ENCODE measurements at regions not wholly inside any gene's neighbourhood (a gene's known extent, or its start where the extent isn't known, plus 50 kb on each side); places are given as distances from the start of the nearest gene placed in this dataset.

DNA sequence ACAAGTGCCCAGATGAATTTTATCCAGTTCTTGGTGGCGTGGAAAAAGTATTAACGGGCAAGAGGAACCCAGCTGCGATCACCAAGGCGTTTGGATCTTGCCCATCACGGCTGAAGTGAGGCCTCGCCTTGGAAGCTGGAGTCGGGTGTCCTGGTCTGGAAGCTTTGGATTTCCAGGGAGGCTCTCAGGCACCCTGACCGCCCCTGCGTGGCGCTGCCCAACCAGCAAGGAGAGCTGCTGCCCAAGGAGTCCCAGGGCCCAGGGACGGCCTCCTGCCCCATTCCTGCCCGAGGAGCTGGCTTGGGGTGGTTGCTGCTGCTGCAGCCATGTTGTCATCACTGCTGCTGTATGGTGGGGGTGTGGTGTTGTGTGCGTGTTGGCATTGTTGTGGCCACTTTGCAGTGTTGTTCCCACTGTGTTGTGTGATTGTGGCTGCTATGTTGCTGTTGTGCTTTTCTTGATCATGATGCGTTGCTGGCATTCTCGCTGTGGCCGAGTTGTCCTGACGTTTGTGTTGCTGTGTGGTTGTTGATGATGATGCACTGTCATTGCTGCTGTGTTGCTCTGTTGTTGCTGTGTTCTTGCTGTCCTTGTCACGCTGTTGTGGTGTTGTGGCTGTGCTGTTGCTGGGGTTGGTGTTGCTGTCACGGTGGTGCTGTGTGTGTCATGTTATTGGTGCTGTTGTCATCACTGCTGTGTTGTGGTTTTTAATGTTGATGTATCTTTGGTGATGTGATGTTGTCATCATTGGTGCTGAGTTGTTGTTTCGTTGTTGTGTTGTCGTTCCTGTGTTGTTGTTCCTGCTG, 318.8 kb downstream of the C16orf95 start:
- DNase-seq (ENCODE audit: low read depth): no peak

DNA sequence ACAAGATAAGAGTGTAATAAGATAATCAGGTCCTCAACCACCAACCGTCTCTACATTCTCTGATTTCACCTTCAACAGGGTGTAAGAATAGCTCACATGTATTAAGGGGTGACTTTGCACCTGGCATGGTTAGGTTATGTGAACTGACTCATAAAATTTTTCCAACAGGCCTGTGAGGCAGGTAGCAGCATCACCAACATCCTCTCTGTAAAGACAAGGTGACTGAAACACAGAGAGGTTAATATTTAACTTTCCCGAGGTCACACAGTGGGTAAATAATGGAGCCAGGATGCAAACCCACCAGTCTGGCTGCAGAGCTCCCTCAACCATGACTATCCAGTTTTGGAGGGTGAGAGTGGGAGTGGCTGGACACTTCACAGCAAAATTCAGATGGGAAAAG, 317.2 kb downstream of the C16orf95 start:
- DNase-seq (ENCODE audit: low read depth): no peak

DNA sequence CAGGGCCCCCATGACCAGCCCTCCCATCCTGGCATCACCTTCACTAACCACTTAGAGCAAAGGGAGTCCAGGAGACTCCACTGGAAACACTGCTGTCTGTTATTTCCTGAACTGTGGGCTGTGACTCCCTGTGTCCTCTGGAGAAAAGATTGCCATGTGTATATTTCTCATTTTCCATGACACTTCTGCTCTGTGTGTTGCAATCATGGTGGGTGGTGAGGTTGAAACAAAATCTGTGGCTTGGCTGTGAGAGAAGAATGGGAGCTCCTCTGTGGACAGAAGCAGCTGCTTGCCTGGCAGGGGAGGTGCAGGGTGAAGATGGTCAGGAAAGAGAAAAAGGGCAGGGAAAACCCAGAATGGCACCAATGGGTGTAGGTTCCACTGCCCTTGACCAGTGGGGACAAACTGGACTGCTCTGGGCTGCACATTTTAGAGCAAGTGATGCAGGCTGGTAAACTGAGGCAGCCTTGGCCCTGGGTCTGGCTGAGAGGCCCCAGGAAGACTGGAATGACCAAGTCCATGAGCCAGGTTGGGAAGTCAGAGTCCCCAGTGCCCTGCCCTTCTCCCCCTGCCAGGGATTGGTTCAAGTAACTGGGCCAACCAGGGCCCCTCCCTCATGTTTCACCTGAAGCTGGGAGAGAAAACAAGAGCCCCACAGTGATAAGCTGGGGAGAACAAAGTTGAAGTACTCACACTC, 314.3 kb downstream of the C16orf95 start:
- DNase-seq (ENCODE audit: low read depth): no peak

DNA sequence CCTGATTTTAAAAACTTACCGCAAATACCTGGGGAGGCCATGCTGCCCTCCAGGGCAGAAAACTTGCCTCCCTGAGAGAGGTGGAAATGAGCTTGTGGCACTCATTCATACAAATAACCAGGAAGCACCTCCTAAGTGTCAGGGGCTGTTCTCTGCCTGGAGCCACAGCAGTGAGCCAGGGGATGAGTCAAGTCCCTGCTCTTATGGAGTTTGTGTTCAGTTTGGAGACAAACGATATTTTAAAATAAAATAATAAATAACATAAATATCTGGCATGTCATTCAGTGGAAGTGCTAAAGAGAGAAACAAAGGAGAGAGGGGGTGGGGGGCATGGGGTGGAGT, 313.8 kb downstream of the C16orf95 start:
- no peak for DNase-seq (ENCODE audit: low read depth)

DNA sequence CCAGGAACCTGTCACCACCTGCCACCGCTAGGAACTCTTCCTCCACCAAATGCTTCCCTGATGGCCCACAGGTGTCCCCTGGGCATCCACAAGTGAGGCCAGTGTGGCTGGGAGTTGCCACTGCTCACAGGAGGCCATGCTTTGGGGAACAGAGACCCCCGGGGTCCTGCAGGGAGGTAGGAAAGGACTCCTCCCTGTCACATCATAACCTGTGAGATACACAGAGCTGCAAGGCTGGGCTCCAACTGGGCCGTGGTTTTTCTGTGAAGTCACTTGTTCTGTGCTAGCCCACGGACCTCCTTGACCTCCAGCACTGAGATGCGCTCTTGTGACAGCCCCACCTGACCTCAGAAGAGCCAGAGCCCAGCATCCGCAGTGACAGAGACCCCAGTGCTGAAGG, 311.2 kb downstream of the C16orf95 start:
- no peak for DNase-seq (ENCODE audit: low read depth)

DNA sequence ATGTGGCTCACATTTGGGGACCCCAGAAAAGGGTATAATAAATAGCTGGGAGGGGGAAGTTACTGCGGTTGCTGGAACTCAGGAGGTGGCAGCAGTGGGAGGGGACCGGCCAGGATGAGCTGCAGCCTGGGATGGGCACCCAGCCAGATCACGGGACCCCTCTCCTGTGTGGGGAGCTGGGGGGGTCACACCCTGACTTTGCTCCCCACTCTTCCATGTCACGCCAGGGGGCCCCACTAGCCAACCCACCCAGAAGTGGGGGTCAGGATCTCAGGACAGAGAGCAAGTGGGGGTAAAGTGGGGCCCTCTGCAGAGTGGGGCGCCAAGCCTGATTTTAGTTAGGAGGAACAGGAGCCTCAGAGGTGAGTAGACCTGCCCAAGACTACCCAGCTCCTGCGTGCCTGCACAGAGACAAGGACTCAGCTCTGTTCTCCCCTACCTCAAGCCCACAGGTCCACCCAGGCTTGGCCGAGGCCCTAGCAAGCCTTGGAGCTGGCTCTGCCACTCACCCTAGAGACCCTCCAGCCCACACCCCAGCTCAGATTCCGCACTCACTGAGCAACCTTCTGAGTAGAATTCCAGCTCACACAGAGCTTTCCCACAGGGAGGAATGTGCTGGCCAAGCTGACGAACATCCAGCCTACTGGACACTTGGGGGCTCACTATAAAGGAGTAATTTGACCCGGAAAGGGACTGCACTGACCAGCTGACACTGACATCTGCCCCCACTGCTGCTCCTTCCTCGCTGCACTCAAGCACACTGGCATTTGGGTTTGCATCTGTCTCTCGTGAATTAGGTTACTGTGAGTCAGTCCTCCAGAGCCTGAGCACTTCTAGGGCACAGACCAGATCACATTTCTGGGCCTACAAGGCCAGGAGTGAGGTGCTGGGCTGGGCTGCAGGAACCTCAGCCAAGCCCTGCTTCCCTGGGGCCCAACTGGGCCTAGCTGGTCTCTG, 310.1 kb downstream of the C16orf95 start:
- no peak for DNase-seq (ENCODE audit: low read depth)

DNA sequence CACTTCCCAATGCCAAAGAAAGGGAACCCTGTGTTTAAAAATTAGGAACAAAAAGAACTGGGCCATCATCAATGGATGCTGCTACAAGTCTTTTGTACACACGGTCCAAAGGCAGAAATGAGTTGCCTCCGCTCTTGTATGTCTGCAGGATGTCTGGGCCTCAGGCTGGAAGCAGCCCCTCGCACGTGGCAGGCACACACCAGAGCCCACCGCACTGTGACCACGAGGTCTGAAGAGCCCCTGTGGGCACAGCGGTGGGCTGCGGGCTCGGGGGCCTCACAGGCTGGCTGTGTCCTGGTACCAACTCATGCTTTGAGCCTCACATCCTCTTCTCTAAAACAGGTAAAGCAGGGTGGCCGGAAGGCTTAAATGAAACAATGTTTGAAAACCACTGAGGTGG, 309.3 kb downstream of the C16orf95 start:
- no peak for DNase-seq (ENCODE audit: low read depth)

DNA sequence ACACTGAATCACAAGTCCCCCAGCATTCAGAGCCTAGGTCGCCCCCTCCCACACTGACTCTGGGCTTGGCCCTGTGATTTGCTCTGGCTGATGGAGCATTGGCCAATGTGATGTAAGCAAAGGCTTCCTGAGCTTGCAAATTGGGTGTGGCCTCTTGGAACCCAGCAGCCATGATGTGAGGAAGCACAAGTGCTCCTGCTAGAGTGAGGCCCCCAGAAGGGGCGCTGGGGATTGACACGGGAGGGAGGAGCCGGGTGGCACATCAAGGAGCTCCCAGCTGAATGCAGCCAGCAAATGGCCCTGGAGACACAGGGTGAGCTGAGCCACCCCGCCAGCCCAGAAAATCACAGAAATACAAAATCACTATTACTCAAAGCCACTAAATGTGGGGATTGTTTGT, 308.5 kb downstream of the C16orf95 start:
- no peak for DNase-seq (ENCODE audit: low read depth)

DNA sequence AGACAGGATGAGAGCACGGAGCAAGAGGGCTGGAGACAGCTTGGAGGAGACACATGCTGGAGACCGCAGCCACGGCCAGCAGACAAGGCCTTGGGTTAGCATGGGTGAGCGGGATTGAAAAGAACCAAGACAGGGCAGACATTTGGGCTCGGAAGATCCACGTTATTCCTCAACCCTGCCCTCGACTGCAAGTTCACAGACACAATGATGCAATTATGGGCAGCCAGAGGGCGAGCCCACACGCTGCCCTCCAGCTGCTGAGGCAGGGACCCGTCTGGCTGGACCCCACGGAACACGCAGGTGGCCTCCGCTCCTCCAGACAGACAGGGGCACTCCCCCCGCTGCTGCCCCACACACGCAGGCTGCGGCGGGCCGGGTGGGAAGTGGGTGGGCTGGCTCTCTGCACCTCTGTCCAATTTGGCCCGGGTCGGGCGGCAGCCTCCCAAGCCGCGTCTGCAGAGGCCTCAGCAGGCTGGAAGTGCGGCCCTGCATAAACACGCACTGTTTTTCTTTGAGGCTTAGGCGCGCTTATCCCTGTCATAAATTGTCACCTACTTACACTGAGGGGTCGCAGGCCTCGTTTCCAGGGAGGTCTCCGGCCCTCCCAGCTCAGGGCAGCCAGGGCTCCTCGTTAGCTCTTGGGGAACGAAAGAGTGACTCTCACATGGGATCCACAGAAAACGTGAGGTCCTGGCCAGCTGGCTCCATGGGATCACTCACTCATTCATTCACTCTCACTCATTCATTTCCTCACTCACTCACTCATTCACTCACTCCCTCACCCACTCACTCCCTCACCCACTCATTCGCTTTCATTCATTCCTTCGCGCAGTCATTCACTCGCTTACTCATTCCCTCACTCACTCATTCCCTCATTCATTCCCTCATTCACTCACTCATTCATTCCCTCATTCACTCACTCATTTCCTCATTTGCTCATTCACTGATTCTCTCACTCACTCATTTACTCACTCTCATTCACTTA, 303.9 kb downstream of the C16orf95 start:
- no peak for DNase-seq (ENCODE audit: low read depth)

DNA sequence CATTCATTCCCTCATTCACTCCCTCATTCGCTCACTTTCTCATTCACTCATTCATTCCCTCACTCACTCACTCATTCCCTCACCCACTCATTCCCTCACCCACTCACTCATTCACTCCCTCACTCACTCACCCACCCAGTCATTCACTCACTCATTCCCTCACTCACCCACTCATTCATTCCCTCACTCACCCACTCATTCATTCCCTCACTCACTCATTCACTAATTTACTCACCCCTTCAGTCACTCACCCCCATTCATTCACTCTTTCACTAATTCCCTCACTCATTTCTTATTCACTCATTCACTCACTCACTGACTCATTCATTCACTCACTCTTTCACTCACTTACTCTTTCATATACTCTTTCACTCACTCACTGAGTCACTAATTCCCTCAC, 303.1 kb downstream of the C16orf95 start:
- no peak for DNase-seq (ENCODE audit: low read depth)

DNA sequence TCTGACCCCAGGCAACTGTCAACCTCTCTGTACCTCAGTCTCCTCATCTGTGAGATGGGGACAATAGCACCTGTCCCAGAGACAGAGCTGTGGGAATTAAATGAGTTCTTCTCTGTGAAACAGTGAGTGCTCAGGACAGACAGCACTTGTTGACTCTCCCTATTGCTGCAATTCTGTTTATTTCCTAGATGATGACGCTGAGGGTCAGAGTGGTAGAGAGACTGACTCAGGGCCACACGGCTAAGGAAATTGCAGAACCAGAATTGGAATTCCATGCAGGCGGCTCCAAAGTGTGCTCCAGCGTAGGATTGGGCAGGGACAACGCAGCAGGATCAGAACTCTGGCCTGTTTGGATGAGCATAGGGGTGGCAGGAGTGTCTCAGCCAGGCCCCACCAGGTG, 302.2 kb downstream of the C16orf95 start:
- DNase-seq (ENCODE audit: low read depth): no peak

DNA sequence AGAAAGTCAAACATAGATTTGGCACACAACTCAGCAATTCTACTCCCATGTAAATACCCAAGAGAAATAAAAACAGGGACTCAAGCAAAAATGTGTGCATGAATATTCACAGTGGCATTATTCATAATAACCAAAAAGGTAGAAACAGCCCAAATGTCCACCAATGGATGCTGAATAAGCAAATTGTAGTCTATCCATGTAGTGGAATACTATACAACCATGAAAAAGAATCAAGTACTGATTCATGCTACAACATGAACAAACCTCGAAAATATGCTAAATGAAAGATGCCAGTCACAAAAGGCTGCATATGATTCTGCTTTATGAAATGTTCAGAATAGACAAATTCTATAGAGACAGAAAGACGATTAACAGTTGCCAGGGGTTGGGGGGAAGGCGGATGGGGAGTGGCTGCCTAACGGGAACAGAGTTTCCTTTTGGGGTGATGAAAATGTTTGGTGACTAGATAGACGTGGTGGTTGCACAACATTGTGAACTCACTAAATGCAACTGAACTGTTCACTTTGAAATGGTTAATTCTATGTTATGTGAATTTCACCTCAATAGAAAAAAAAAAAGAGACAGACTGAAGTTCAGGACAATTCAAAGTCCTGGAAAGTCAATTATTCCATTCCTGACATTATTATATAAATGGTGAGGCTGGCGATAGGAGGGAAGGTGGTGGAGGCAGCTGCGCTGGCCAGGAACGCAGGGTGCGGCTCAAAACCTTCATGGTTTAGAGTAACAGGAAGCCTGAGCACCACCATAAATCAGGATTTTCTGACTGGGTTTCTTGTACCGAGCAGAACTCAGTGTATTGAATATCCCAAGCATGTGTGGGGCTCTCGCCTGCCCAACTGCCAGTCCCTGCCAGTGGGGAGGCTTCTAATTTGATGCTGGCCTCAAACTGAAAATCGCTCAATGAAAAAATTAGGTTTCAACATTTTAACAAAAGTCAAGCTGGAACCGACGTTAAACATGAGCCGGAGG, 300.9 kb downstream of the C16orf95 start:
- DNase-seq (ENCODE audit: low read depth): no peak

DNA sequence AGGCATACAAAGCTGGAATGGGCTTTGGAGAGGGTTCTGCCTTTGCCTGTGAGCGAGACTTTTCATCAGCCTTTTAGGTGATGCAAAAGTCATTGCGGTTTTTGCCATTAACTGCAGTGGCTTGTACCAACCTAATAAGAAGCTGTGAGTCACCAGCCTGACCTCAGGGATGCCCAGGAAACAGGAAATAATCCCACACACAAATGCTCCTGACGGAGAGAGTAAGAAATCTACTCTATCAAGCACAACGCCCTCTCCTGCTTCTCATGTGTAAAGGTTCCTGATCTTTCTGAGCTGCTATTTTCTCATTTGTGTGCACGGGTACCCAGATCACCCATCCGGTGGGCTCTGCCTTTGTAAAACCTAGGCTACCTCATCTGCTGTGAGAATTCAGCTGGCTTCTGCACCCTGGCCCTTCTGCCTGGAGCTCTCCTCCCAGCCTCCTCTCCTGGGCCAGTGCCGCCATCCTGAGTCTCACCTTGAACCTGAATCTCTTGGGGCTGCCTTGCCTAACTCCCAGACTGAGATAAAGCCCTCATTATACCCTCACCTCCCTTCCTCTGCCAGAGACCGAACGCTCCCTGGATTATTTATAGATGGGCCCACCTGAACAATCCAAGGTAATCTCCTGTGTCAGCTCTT, 299.7 kb downstream of the C16orf95 start:
- DNase-seq (ENCODE audit: low read depth): no peak

DNA sequence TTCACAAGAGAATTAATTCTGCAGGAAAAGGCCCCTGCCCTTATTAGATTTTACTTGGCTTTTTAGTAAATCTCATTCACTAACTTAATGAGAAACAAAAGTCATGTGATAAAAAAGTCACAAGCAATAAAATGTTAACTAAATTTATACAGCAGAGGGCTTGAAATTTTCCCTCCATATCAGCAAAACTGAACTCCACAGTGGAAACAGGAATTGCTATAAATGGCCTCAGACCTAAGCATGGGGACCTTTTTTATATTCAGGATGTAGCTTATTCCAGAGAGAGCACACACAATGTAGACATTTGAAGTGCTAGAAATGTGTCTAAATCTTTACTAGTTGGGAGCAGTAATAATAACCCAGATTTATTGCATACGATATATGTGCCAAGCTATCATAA, 291.5 kb downstream of the C16orf95 start:
- DNase-seq (ENCODE audit: low read depth): no peak

DNA sequence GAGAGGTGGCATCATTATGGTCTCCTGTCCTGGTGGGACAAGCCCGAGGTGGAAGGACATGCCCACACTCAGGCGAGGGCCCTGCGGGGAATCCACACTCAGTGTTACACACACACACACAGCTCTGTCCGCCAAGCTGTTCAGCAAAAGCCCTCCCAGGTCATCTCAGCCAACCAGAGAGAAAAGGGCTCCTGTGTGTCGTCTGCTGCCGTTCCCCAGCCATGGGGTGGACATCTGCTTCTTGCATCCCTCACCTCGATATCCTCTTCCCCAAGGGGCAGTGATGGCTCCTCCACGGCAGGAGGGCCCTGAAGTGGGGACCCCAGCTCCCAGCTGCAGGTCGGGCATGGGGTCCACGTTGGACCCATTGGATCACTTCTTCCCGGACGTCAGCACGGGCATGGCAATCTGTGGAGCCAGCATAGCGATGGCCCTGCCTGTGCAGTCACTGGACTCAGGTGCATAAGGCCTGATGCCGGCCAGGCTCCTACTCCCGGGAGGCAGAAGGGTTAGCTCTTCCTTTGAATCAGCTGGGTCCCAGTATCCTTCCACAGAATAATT, 290.1 kb downstream of the C16orf95 start:
- no peak for DNase-seq (ENCODE audit: low read depth)

DNA sequence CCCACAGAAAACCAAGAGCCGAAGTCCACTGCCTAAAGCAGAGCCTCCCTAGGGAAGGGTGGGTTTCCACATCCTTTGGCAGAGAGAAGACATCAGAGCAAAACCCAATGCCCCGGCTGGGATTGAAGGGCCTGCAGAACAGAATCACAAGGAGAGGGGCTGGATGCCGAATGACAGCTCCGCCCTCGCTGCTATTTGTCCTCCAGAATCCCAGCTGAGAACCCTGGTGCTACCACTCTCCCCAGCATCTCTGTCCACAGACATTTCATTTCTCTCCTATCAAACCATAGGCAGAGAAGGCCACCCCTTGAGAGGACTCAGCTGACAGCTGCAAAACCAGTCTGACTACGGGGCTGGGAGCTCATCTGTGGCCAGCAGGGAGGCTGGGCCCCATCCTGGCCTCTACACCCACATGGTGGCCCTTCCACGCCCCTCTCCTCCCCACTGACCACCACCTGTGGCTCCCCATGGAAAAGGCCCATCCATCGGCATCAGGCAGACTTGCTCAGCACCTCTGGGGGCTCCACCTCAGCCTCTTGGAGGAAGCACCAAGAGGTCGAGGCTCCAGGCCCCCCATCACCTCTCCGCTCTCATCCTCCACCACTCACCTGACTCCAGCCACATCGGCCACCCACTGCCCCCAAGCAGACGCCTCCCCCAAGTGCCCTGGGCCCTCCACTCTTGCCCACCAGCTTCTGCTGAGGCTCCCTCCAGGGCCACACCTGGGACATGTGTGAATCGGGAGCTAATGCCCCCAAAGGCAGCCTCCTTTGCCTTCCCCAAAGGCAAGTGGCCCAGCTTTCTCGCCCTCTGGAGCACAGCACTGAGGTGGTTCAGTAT, 288.5 kb downstream of the C16orf95 start:
- no peak for DNase-seq (ENCODE audit: low read depth)

DNA sequence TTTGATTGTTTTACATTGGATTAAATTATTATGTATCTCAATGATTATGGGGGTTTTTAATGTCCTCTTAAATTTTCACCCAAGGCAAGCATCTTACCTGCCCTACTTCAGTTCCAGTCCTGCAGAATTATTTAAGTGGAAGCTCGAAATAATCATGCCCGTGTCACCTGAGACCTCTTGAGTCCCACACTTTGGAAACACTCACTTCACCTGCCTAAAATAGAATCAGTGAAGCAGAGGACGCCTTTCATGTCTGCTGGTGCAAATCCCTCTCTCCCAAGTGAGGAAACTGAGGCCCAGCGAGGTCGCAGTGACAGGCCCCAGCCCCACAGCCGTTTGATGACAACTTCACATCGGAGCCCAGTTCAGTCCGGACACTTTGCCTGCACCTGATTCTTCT, 284.6 kb downstream of the C16orf95 start:
- no peak for DNase-seq (ENCODE audit: low read depth)

DNA sequence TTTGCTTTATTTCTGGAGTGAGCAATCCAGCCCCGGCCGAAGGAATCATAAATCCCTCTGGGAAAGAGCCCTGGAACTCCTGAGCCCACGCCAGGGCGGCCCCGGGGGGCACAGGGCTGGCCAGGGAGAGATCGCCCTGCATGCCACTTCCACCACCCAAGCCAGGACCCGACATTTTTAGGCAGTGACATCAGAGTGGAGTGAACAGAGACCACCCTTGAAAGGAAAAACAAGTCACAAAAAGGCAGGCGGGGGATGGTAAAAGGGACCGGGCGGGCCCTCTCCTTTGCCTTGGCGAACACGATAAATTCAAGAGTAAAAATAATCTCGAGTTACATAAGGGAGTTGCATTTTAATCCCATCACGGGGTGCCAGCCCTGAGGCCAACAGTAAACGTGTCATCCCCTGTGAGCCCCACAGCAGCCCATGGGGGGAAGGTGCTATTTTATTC, 284.1 kb downstream of the C16orf95 start:
- no peak for DNase-seq (ENCODE audit: low read depth)
